ENCODE measurements at regions not wholly inside any gene's neighbourhood (a gene's known extent, or its start where the extent isn't known, plus 50 kb on each side); places are given as distances from the start of the nearest gene placed in this dataset.

DNA sequence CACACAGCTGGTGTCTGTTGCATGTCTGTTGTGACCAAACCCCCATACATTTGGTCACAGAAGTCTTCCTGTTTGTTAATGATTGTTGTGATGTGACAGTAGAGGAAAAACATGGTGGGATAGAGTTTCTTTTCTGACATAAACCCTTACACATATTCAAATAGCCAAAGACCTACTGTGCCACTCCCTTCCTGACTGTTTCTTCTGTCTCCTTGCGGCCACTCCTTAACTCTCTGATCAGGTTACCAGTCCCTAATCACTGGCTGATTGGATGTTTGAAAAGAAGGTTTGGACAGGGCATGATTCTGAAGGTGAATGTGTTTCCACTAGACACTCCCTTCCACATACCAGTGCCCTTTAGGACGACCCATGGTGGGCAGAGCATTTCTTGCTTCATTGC lies 101.2 kb downstream of the SCP2D1 start (continued):
- no peak for TF ChIP-seq TAF1 (IDR thresholded peaks at IDR 0.05; ENCODE audit: low read depth, low read length)

Measured in H1 (cell line).